ENCODE measurements at regions not wholly inside any gene's neighbourhood (a gene's known extent, or its start where the extent isn't known, plus 50 kb on each side); places are given as distances from the start of the nearest gene placed in this dataset.

DNA sequence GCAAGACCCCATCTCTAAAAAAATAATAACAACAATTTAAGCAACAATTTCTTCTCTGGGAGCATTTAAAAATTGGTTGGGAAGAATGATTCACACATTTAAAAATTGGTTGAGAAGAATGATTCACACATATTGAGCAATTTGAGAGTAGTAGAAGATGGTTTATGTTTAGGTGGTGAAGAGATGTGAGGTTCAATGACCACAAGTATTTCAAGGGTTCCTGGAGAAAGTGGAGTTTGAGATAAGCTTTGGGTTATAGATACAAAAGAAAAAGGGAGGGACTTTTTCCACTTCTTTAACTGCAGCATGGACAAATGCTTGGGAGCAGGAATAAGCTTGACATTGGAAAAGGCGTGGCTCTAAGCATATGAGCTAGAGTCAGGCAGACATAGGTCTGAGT, 145.7 kb upstream of the NPHP3 start:
- TF ChIP-seq TARDBP (IDR thresholded peaks at IDR 0.05) (no peak), SP1 (IDR thresholded peaks at IDR 0.05) (no peak), ELF4 (IDR thresholded peaks at IDR 0.05) (no peak), FOXK2 (IDR thresholded peaks at IDR 0.05) (no peak), FOXM1 (IDR thresholded peaks at IDR 0.05; ENCODE audit: borderline replicate concordance) (no peak), LEF1 (IDR thresholded peaks at IDR 0.05; ENCODE audit: borderline replicate concordance) (no peak), BHLHE40 (IDR thresholded peaks at IDR 0.05; ENCODE audit: borderline replicate concordance) (no peak), L3MBTL2 (conservative IDR thresholded peaks at IDR 0.05) (no peak), SUZ12 (IDR thresholded peaks at IDR 0.05) (no peak), FOXA1 (IDR thresholded peaks at IDR 0.05) (no peak), ARNT (IDR thresholded peaks at IDR 0.05) (no peak)
- TF ChIP-seq, protein P1, sequence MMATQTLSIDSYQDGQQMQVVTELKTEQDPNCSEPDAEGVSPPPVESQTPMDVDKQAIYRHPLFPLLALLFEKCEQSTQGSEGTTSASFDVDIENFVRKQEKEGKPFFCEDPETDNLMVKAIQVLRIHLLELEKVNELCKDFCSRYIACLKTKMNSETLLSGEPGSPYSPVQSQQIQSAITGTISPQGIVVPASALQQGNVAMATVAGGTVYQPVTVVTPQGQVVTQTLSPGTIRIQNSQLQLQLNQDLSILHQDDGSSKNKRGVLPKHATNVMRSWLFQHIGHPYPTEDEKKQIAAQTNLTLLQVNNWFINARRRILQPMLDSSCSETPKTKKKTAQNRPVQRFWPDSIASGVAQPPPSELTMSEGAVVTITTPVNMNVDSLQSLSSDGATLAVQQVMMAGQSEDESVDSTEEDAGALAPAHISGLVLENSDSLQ (IDR thresholded peaks at IDR 0.05), result no peak
